ENCODE measurements at regions not wholly inside any gene's neighbourhood (a gene's known extent, or its start where the extent isn't known, plus 50 kb on each side); places are given as distances from the start of the nearest gene placed in this dataset.
A peak's percentile ranks its signal among the peaks of the same experiment; 100 is the strongest.

- DNase-seq (ENCODE audit: low read depth) = no peak
Observed at GRCh38 chr13:70644052-70644451, 535.8 kb upstream of the KLHL1 start.

DNA sequence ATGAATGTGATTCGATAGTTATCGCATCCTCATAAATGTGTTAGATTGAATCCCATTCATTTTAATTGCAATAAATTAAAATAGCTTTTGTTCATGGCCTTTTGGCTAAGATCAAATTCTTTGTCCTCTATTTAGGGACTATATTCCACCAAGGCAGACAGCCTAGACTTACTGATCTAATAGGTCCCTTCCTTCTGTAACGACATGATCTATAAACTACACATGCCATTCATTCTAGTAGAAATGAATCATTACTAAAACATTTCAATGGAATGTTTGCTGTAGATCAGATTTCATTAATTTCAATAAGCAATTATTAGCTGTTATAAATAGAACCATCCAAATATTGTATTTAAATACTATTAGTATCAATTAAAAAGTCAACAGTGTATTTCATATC lies 526.6 kb upstream of the KLHL1 start:
- no peak for DNase-seq (ENCODE audit: low read depth)

- no peak for DNase-seq (ENCODE audit: low read depth)
Observed at GRCh38 chr13:70630247-70630646, 522.0 kb upstream of the KLHL1 start.

GRCh38 chr13:70623239-70623638 lies 515.0 kb upstream of the KLHL1 start:
- DNase-seq (ENCODE audit: low read depth) = no peak

DNA sequence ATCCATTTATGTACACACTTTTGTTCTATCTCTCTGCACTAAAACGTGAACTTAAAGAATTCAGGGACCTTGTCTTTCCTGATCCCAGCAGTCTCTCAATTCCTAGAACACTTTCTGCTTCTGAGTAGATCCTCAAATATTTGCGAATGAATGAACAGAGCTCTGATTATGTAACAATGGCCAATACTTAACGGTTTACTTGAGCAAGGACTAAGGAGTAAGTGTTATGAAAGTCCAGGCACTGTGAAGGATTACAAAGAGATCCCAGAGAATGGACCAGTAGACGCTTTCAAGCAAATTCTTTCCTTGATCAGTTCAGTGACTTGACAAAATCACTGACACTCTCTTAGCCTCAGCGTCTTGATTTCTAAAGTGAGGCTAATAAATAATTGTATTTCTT lies 514.5 kb upstream of the KLHL1 start:
- no peak for DNase-seq (ENCODE audit: low read depth)

- DNase-seq (ENCODE audit: low read depth) = no peak
Observed at GRCh38 chr13:70619936-70620335, 511.7 kb upstream of the KLHL1 start.

GRCh38 chr13:70616847-70617246 lies 508.6 kb upstream of the KLHL1 start:
- DNase-seq (ENCODE audit: low read depth) = no peak

DNA sequence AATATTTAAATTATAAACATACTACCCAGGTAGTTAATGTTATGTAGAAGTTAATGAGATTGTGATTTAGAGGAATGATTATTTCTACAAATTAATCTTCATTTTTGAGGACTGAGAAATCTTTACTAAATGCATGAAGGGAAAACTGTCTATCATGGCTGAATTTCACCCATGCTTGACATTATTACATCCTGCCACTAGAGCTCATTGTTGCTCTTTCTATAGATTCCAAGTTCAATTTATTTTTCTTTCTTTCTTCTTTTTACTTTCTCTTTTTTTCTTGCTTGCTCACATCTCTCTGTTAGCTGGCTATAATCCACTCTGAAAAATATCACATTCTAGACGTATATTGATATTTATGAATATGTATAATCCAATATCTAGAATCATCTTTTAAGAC lies 505.0 kb upstream of the KLHL1 start:
- DNase-seq (ENCODE audit: low read depth) = no peak

DNA sequence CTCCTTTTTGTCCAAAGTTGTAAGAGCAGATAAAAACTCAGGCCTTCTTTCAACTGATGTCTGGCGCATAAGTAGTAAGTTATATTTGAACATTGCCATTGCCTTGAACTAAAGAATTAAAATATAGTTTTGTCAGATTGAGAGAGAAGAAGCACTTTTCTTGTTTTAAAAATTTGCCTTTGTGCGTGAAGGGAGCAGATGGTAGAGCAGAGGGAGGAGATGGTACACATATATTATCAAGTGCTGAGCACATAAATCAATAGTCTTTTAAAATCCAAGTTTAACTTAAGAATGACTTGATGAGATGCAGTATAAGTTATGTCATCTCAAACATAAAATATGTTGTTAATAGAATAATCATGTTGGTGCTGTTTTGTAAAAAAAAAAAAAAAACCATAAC lies 504.6 kb upstream of the KLHL1 start:
- DNase-seq (ENCODE audit: low read depth) = no peak

DNA sequence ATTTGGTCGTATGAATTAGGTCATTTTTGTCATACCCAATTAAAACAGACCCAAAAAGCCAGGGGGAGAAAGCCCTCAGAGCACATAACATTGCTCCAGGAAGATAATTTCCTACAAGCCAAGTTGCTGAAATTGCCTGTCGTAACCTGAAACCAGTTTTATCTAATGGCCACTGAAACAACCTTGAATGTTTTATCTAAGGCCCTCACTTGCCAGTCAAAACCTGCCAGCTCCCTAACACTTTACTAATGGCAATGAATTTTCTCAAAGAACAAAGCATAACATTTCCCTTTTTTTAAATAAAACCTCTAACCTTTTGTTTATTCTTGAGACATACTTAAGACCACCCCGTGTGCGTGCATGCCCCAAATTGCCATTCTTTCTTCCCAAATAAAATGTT lies 496.2 kb upstream of the KLHL1 start:
- DNase-seq (ENCODE audit: low read depth) = no peak

DNA sequence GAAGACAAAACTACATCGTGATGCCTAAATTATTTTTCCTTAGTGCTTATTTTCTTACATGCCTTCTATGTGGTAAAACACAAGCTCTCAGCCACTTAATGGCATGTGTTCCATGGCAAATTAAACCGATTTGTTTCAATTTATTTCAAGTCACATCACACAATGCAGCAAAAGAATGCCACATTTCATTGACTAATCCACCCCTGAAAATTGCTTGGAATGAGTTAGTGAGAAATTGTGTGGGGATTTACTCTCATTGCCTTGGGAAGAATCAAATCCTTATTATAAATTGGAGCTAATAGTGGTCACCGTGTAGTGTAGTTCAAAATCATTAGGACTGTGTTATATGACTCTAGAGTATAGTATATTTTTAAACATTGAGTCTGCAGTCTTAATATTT lies 485.5 kb upstream of the KLHL1 start:
- no peak for DNase-seq (ENCODE audit: low read depth)

- no peak for DNase-seq (ENCODE audit: low read depth)
Observed at GRCh38 chr13:70585109-70585508, 476.9 kb upstream of the KLHL1 start.

- DNase-seq (ENCODE audit: low read depth) = no peak
Observed at GRCh38 chr13:70580825-70581224, 472.6 kb upstream of the KLHL1 start.

DNA sequence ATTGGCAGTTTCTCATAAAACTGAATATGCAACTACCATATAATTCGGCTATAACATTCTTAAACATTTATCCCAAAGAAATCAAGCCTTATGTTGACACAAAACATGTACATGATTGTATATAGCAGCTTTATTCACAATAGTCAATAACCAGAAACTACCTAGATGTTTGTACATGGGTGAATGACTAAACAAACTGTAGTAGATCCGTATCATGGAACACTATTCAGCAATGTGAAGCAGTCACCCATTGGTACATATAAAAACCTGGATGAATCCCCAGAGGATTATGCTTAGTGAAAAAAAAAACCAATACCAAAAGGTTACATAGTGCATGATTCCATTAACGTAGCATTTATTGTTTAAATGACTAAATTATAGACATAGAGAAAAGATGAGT lies 471.7 kb upstream of the KLHL1 start:
- DNase-seq (ENCODE audit: low read depth) = no peak

GRCh38 chr13:70571221-70571620 lies 463.0 kb upstream of the KLHL1 start:
- no peak for DNase-seq (ENCODE audit: low read depth)

DNA sequence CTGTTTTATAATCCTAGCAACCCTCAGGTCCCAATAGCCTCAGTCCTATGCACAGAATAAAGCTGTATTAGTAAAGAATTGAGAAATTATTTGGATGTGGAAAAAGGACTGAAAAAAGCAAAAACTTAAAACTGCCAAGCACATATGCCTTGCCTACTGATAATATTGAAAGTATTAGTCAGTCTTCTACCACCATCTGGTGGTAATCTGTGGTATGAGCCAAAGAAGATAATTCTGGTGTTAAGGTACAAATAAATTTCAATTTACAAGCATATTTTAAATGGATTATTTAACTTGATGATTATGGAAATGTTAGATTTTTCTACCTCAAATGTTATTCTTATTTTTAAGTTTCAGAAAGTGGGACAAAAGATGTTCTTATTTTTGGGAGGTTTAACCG lies 460.3 kb upstream of the KLHL1 start:
- peak; percentile 2 for DNase-seq (ENCODE audit: low read depth)

DNA sequence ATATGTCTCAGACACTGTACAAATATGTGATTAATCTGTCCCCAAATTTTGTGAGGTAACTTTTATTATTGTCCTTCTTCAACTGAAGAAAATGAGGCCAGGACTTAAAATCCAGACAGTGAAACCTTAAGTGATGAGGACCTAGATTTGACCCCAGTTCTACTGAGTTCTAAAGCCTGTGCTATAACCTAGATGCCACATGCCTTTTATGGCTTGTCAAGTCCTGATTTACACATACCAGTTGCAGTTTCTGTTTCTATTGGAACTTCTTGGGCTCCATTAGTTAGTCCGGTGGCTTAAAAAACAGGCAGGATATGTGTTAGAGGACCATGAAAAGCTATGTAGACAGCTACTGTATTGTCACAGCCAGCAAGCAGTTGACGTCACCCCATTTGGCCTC lies 436.5 kb upstream of the KLHL1 start:
- no peak for DNase-seq (ENCODE audit: low read depth)

- no peak for DNase-seq (ENCODE audit: low read depth)
Observed at GRCh38 chr13:70541451-70541850, 433.2 kb upstream of the KLHL1 start.

DNA sequence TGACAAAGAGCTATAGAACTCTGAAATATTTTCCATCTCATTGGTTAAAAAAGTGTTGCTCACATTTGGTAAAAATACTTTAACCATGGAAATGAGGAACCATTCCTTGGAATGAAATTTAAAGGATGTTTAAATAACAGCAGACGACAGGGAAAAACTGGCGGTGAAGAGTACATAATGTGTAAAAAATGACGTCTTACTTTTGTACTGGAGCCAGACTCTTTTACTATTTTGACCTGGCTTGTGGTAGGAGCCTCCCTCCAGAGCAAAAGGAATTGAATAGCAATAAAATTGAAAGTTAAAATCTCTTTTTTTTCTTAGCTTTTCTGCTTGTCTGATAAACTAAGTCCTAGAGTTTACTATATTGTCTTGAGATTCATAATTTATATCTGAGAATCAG lies 426.2 kb upstream of the KLHL1 start:
- no peak for DNase-seq (ENCODE audit: low read depth)

DNA sequence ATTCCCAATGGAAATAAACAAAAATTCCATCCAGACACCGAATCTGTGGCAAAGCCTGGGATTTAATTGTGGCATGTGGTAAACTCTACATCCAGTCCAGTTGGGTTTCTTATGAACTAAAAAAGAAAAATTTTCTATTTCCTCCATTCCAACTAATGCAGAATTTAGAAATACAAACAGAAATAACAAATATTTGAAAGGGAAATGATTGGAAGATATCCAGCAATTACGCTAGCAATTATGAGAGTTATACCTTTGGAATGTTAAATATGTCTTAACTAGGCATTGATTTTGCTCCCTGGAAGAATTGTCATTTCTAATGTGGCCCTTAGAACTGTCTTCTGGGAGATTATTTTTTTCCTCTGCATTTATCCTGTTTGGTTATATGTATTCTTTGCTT lies 421.4 kb upstream of the KLHL1 start:
- DNase-seq (ENCODE audit: low read depth) = no peak

- no peak for DNase-seq (ENCODE audit: low read depth)
Observed at GRCh38 chr13:70527599-70527998, 419.3 kb upstream of the KLHL1 start.

DNA sequence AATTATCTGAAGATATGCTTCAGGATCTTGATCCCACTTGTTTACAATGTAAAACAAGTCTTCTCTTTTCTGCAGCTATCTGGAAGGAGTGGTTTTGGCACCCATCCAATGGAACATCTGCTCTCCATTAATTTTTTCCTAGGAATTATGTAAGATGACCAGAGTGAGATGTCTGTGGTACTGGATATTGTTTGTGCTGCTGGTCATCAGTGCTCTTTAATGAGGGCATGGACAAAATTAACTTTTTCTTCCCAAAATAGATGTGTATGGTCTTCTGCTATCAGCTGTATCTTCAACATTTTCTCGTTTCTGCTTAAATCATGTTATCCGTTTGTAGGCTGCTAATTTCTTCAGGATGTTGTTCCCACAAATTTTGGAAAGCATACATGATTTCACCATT lies 415.4 kb upstream of the KLHL1 start:
- no peak for DNase-seq (ENCODE audit: low read depth)

GRCh38 chr13:70520275-70521036 lies 412.2 kb upstream of the KLHL1 start:
- no peak for DNase-seq (ENCODE audit: low read depth)

GRCh38 chr13:70518081-70518480 lies 409.8 kb upstream of the KLHL1 start:
- DNase-seq (ENCODE audit: low read depth) = no peak

All from Daoy (cell line).